ENCODE measurements at regions not wholly inside any gene's neighbourhood (a gene's known extent, or its start where the extent isn't known, plus 50 kb on each side); places are given as distances from the start of the nearest gene placed in this dataset.

- no peak for TF ChIP-seq TAF1 (IDR thresholded peaks at IDR 0.05; ENCODE audit: borderline replicate concordance, insufficient read depth, low read length)
- no peak for TF ChIP-seq POLR2AphosphoS5 (IDR thresholded peaks at IDR 0.05; ENCODE audit: low read depth, low read length)
- no peak for TF ChIP-seq SIN3A (IDR thresholded peaks at IDR 0.05; ENCODE audit: borderline replicate concordance, insufficient read depth, low read length)
Measured at GRCh38 chr17:56715613-56716357, 117.9 kb downstream of the C17orf67 start.
